GM18867 (cell line): ENCODE measurements at regions not wholly inside any gene's neighbourhood (a gene's known extent, or its start where the extent isn't known, plus 50 kb on each side); places are given as distances from the start of the nearest gene placed in this dataset.

Source experiments
- ATAC-seq: cut with Tn5 transposase; IDR thresholded peaks from one replicate; pipeline ENCODE4 v1.9.1; 2021; ENCODE audit warnings: mild to moderate bottlenecking, moderate library complexity; ENCODE audit not compliant: unreplicated experiment

- no peak for ATAC-seq
Observed at GRCh38 chr5:51902512-51902911, 519.3 kb downstream of the ISL1 start.

GRCh38 chr5:51908215-51908614 is 525.0 kb downstream of the ISL1 start:
- ATAC-seq: no peak

- no peak for ATAC-seq
Observed at GRCh38 chr5:51944500-51945125, 561.4 kb downstream of the ISL1 start.

GRCh38 chr5:51958473-51958872 is 575.2 kb downstream of the ISL1 start:
- ATAC-seq: no peak

GRCh38 chr5:51960617-51961121 is 577.4 kb downstream of the ISL1 start:
- ATAC-seq: peak; percentile 51

GRCh38 chr5:51961154-51961562 is 577.9 kb downstream of the ISL1 start:
- ATAC-seq: peak; percentile 20

- ATAC-seq: no peak
Observed at GRCh38 chr5:51968756-51969155, 585.5 kb downstream of the ISL1 start.

GRCh38 chr5:51974834-51975233 is 591.6 kb downstream of the ISL1 start:
- ATAC-seq: no peak

GRCh38 chr5:51977014-51977413 is 593.8 kb downstream of the ISL1 start:
- no peak for ATAC-seq

GRCh38 chr5:51983161-51983560 is 599.9 kb downstream of the ISL1 start:
- ATAC-seq: no peak

- ATAC-seq: no peak
Observed at GRCh38 chr5:51986733-51987132, 603.5 kb downstream of the ISL1 start.

GRCh38 chr5:51987239-51987638 is 604.0 kb downstream of the ISL1 start:
- no peak for ATAC-seq

- ATAC-seq: no peak
Observed at GRCh38 chr5:51987669-51988209, 604.5 kb downstream of the ISL1 start.

GRCh38 chr5:51988634-51989033 is 605.4 kb downstream of the ISL1 start:
- no peak for ATAC-seq

- no peak for ATAC-seq
Observed at GRCh38 chr5:51990241-51990640, 607.0 kb downstream of the ISL1 start.

- ATAC-seq: no peak
Observed at GRCh38 chr5:51990661-51991180, 607.5 kb downstream of the ISL1 start.

- no peak for ATAC-seq
Observed at GRCh38 chr5:51991940-51992339, 608.7 kb downstream of the ISL1 start.

- ATAC-seq: no peak
Observed at GRCh38 chr5:51995773-51996306, 612.6 kb downstream of the ISL1 start.

GRCh38 chr5:51996356-51996861 is 613.2 kb downstream of the ISL1 start:
- no peak for ATAC-seq

- no peak for ATAC-seq
Observed at GRCh38 chr5:51997500-51997899, 614.3 kb downstream of the ISL1 start.

- no peak for ATAC-seq
Observed at GRCh38 chr5:51997949-51998348, 614.7 kb downstream of the ISL1 start.

- peak; percentile 65 for ATAC-seq
Observed at GRCh38 chr5:52007230-52007858, 624.1 kb downstream of the ISL1 start.
